ENCODE measurements at regions not wholly inside any gene's neighbourhood (a gene's known extent, or its start where the extent isn't known, plus 50 kb on each side); places are given as distances from the start of the nearest gene placed in this dataset.

- TF ChIP-seq CTCF (IDR thresholded peaks at IDR 0.05) (no peak), EP300 (IDR thresholded peaks at IDR 0.05; ENCODE audit: borderline replicate concordance in 1 of 2, low read depth in 1 of 2, low read length in 1 of 2) (no peak), FOSL2 (IDR thresholded peaks at IDR 0.05; ENCODE audit: borderline replicate concordance, low read depth) (no peak), USF2 (IDR thresholded peaks at IDR 0.05; ENCODE audit: borderline replicate concordance, low read depth, low read length) (no peak), PBX3 (IDR thresholded peaks at IDR 0.05) (no peak)
Measured at GRCh38 chr6:93801101-93801847, 381.9 kb upstream of the EPHA7 start (continued).

- no peak overlapping the region for H3K27ac ChIP-seq (ENCODE audit: low read depth in 2 of 2, low read length in 1 of 2)
- H3K79me2 ChIP-seq (ENCODE audit: insufficient read depth): no peaks in the 10 kb centered on the region
- H3F3A ChIP-seq (replicated peaks; ENCODE audit: insufficient read depth): no peaks in the 10 kb centered on the region
- H3K9me3 ChIP-seq: no peaks in the 10 kb centered on the region
- ChIA-PET CTCF (no interaction called here), POLR2A (no interaction called here)
- TF ChIP-seq TCF12 (IDR thresholded peaks at IDR 0.05) (no peak), CTCF (IDR thresholded peaks at IDR 0.05) (no peak), REST (IDR thresholded peaks at IDR 0.05; ENCODE audit: low read depth, low read length) (no peak), JUND (IDR thresholded peaks at IDR 0.05) (no peak), FOSL2 (IDR thresholded peaks at IDR 0.05; ENCODE audit: borderline replicate concordance, low read depth) (no peak), YY1 (IDR thresholded peaks at IDR 0.05; ENCODE audit: low read depth) (no peak)
- H3K27me3 ChIP-seq (ENCODE audit: insufficient read depth): no peaks in the 10 kb centered on the region
- H3K36me3 ChIP-seq (replicated peaks in 1 of 2; ENCODE audit: control insufficient read depth in 1 of 2, insufficient read depth in 2 of 2, low read length in 1 of 2): no peaks in the 10 kb centered on the region
- WGBS (ENCODE audit: low lambda C conversion rate): 0% methylated on average over 3 of the region's 3 CpGs
- no peaks in the 10 kb centered on the region for H3K9me2 ChIP-seq
- no peak overlapping the region for H2AFZ ChIP-seq (ENCODE audit: low read depth)
- H3K9ac ChIP-seq: no peak overlapping the region
- no peaks in the 10 kb centered on the region for H3K4me1 ChIP-seq (ENCODE audit: control insufficient read depth in 1 of 2, insufficient read depth in 2 of 2, low read depth in 1 of 2, low read length in 1 of 2)
- no peaks in the 10 kb centered on the region for H4K20me1 ChIP-seq (ENCODE audit: insufficient read depth)
- DNase-seq: no peak
- H3K4me2 ChIP-seq: no peak overlapping the region
- no peak overlapping the region for H3K4me3 ChIP-seq (ENCODE audit: low read depth in 2 of 2, low read length in 1 of 2)
Measured at GRCh38 chr6:93799226-93799625, 379.9 kb upstream of the EPHA7 start.

Data from SK-N-SH (cell line).